Fibroblast of lung (primary cell): ENCODE measurements at regions not wholly inside any gene's neighbourhood (a gene's known extent, or its start where the extent isn't known, plus 50 kb on each side); places are given as distances from the start of the nearest gene placed in this dataset.

ENCODE experiments used
- EZH2 ChIP-seq: IDR thresholded peaks from 2 replicates; pipeline ENCODE4 v1.5.1; 2012; ENCODE audit warnings: low read length, control low read depth, mild to moderate bottlenecking; ENCODE audit errors: missing control alignments
- TF ChIP-seq, protein P1 (sequence below), 2 donors: IDR thresholded peaks in 1 of 2; conservative IDR thresholded peaks in 1 of 2; 1 replicate in 1 of 2; 2 replicates in 1 of 2; pipeline ENCODE4 v1.5.1; 2011 to 2012; ENCODE audit warnings: low read length in 2 of 2, control low read depth in 1 of 2, inconsistent platforms in 1 of 2, low read depth in 1 of 2, mild to moderate bottlenecking in 1 of 2

DNA sequence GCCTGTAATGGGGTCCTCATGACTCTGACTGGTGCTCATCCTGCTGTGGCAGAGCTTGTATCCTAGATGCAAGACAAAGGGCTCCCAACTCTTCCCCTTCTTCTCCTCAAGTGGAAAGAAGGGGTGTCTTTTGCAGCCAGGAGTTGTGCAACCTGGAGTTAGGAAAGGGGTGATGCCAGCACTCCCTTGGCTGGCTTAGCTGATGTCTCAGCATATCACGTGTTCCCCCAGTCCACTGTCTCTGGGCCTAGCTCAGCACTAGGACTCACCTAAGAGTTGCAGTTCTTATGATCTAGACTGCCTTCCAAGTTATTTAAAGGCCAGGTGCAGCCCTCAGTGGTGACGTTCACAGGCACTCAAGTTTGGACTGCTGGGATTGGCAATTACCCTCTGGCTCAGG, 146.2 kb upstream of the GORAB start:
- TF ChIP-seq, protein P1, sequence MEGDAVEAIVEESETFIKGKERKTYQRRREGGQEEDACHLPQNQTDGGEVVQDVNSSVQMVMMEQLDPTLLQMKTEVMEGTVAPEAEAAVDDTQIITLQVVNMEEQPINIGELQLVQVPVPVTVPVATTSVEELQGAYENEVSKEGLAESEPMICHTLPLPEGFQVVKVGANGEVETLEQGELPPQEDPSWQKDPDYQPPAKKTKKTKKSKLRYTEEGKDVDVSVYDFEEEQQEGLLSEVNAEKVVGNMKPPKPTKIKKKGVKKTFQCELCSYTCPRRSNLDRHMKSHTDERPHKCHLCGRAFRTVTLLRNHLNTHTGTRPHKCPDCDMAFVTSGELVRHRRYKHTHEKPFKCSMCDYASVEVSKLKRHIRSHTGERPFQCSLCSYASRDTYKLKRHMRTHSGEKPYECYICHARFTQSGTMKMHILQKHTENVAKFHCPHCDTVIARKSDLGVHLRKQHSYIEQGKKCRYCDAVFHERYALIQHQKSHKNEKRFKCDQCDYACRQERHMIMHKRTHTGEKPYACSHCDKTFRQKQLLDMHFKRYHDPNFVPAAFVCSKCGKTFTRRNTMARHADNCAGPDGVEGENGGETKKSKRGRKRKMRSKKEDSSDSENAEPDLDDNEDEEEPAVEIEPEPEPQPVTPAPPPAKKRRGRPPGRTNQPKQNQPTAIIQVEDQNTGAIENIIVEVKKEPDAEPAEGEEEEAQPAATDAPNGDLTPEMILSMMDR (conservative IDR thresholded peaks at IDR 0.05 in 1 of 2, IDR thresholded peaks at IDR 0.05 in 1 of 2; ENCODE audit: low read depth in 1 of 2, low read length in 2 of 2): no peak
- TF ChIP-seq EZH2: no peak
